ENCODE measurements at regions not wholly inside any gene's neighbourhood (a gene's known extent, or its start where the extent isn't known, plus 50 kb on each side); places are given as distances from the start of the nearest gene placed in this dataset.
"Not testable (repeated sequence)": the region's sequence is repeated elsewhere in the genome, so short reads cannot be mapped to it uniquely, and the experiment has no call there.

DNA sequence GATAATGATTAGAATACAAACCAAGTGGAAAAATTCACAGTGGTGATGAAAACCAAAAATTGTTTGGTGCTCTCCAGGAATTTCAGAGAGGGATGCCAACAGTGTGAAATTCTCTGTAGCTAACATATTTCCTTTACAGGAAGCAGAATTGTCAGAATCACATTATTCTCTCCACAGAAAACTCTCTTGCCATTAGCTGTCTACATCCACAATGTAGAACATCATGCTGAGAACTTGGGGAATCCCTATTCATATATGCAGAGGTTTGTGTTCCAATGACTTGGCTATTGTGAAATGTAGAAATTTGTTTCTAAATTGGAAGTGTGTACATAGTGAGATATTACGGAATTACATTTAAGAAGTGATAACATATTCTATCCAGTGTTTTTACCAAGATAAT is 142.0 kb downstream of the PCDH7 start:
- no peak for TF ChIP-seq ZFX (IDR thresholded peaks at IDR 0.05; ENCODE audit: borderline replicate concordance)
- TF ChIP-seq, protein P1, sequence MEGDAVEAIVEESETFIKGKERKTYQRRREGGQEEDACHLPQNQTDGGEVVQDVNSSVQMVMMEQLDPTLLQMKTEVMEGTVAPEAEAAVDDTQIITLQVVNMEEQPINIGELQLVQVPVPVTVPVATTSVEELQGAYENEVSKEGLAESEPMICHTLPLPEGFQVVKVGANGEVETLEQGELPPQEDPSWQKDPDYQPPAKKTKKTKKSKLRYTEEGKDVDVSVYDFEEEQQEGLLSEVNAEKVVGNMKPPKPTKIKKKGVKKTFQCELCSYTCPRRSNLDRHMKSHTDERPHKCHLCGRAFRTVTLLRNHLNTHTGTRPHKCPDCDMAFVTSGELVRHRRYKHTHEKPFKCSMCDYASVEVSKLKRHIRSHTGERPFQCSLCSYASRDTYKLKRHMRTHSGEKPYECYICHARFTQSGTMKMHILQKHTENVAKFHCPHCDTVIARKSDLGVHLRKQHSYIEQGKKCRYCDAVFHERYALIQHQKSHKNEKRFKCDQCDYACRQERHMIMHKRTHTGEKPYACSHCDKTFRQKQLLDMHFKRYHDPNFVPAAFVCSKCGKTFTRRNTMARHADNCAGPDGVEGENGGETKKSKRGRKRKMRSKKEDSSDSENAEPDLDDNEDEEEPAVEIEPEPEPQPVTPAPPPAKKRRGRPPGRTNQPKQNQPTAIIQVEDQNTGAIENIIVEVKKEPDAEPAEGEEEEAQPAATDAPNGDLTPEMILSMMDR (IDR thresholded peaks at IDR 0.05) = no peak
- H3K27ac ChIP-seq = no peak overlapping the region

DNA sequence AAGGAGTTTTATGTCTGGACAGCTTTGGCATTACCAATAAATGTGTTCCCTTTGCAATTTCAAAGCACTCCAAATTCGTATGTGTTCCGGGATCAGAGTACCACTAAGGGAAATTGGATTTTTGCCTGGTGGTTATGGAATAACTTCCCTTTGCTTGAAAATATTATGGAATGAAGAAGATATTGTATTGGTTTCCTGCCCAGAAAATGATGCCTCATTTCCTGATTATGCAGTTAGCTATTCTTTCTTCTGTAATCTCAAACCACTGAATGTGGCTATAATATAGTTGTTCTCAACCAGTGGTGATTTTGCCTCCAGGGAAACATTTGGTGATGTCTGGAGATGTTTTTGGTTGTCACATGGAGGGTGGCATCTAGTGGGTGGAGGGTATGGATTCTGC is 142.9 kb downstream of the PCDH7 start:
- TF ChIP-seq ZFX (IDR thresholded peaks at IDR 0.05; ENCODE audit: borderline replicate concordance) = no peak
- TF ChIP-seq, protein P1 (IDR thresholded peaks at IDR 0.05) = no peak
- H3K27ac ChIP-seq = no peak overlapping the region

DNA sequence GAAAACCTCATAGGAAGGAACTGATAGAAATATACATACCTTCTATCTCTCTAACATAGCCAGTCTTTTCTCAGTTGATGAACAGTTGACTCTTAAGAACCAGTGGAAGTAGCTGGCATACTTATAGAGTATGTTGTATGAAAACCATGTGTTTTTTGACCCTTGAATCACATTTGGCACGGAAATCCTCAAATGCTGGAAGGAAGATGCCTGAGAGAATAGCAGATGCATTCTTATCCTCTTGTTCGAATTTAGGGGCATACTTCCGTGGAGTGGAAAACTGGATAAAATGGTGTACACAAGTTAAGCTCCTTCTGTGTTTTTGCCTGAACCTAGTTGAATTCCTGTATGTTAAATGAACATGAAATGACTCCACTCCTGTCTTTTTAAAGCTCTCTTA is 145.5 kb downstream of the PCDH7 start:
- TF ChIP-seq ZFX (IDR thresholded peaks at IDR 0.05; ENCODE audit: borderline replicate concordance) = no peak
- TF ChIP-seq, protein P1 (IDR thresholded peaks at IDR 0.05) = no peak
- no peak overlapping the region for H3K27ac ChIP-seq

DNA sequence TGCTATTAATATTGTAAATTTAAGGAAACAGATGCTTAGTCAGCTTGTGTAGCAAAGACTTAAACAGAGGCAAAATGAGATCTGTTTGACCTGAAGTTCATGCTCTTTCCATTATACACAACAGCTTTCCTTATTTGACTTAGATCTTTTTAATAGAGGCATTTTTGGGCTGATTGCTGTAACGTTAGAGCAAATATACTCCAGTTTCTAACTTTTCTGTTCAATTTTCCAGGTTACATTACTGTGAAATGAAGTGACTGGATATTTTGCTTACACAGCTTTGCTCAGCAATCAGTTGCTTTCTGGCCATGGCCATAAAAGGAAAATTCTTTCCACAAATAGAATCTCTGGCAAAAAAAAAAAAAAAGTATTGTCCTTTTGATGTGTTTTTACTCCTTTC is 146.2 kb downstream of the PCDH7 start:
- no peak overlapping the region for H3K27ac ChIP-seq
- TF ChIP-seq, protein P1 (IDR thresholded peaks at IDR 0.05) = no peak
- TF ChIP-seq ZFX (IDR thresholded peaks at IDR 0.05; ENCODE audit: borderline replicate concordance) = no peak

DNA sequence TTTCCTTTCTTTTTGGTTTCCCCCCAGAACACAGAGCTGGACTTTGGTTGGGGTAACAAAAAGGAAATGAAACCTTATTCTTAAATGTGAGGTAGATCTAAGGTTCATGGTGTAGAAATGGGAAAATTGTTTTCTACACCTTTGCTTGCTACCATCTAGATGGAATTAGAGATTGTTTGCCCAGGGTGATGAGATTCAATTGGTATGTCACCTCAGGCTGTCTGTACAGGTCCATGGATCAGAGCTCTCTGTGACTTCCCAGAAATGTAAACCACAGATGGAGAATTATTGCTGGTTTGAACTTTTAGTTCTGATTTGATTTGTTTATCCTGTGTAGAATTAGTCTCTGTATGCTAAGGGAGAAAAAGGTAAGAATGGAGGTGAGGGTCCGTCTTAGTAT is 146.7 kb downstream of the PCDH7 start:
- TF ChIP-seq, protein P1 (IDR thresholded peaks at IDR 0.05) = no peak
- TF ChIP-seq ZFX (IDR thresholded peaks at IDR 0.05; ENCODE audit: borderline replicate concordance) = no peak
- no peak overlapping the region for H3K27ac ChIP-seq

DNA sequence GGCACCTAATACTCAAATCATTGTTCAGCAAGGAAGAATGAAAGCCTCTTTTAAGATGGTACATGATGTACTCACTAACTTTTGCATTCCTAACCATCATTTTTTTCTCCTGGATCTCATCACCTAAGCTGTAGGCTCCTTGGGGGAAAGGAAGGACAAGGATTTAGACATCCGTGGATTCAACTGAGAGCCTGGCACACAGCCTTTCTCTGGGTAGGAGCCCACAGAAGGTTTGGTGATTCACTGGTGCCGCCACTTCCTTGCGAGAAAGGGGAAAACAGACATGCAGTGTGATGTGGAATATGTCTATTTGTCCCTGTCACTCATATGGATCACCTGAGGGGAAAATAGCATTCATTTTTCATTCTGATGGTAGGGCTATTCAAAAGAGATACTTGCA is 147.3 kb downstream of the PCDH7 start:
- H3K27ac ChIP-seq = no peak overlapping the region

DNA sequence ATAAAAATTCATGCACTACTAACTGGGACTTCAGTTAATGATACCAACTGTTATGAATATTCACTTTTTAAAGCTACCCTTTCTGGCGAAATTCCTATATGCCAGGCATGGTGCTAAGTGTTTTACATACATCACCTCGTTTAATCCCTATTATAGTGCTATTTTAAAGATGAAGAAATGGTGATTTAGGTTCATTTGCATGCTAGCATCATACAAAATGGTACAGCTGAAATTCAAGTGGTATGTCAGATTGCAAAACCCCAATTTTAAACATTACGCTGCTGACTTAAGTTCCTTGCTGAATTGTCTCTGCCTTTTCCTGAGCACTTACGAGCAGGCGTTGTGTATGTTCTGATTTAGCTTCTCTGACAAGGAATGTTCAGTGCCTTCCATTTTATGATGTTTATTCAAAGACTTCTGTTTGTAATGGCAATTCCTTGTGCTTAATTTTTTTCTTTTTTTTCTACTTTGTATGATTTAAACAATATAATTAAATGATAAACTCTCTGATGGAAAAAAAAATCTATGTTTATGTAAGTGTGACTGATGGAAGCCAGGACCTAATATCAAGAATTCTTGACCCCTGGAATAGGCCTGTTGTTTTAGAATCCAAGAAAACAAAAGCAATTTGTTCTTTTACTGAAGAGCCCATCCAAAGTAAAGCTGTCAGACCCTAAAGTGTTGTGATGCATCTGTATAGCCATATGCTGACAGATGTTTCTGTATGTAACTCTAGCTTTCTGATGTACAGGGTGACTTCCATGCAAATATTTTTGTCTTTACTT is 148.1 kb downstream of the PCDH7 start:
- H3K27ac ChIP-seq = no peak overlapping the region
- TF ChIP-seq, protein P1 (IDR thresholded peaks at IDR 0.05) = no peak
- no peak for TF ChIP-seq ZFX (IDR thresholded peaks at IDR 0.05; ENCODE audit: borderline replicate concordance)

More for the DNA sequence above, 147.3 kb downstream of the PCDH7 start:
- TF ChIP-seq ZFX (IDR thresholded peaks at IDR 0.05; ENCODE audit: borderline replicate concordance) = no peak
- TF ChIP-seq, protein P1 (IDR thresholded peaks at IDR 0.05) = no peak

DNA sequence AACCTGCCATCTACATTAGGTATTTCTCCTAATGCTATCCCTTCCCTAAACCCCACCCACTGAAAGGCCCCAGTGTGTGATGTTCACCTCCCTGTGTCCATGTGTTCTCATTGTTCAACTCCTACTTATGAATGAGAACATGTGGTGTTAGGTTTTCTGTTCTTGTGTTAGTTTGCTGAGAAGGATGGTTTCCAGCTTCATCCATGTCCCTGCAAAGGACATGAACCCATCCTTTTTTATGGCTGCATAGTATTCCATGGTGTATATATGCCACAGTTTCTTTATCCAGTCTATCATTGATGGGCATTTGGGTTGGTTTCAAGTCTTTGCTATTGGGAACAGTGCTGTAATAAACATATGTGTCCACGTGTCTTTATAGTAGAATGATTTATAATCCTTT is 149.2 kb downstream of the PCDH7 start:
- not testable (repeated sequence) for H3K27ac ChIP-seq

All from 22Rv1 (cell line).